ENCODE measurements at regions not wholly inside any gene's neighbourhood (a gene's known extent, or its start where the extent isn't known, plus 50 kb on each side); places are given as distances from the start of the nearest gene placed in this dataset.

- POLR2A ChIA-PET = no interaction called here
- CTCF ChIA-PET = interaction anchor here (1.4 to 1.5 kb wide), 2 partner anchors 71 to 149 kb away, joined by 3 read pairs; no protein-coding TSS in a partner anchor
- no peak for DNase-seq (ENCODE audit: extremely low spot score)
- TF ChIP-seq LEF1 (IDR thresholded peaks at IDR 0.05; ENCODE audit: borderline replicate concordance) = no peak
- TF ChIP-seq TARDBP (IDR thresholded peaks at IDR 0.05) = no peak
- no peak for TF ChIP-seq ARNT (IDR thresholded peaks at IDR 0.05)
- no peak for TF ChIP-seq FOXA1 (IDR thresholded peaks at IDR 0.05)
- TF ChIP-seq NFRKB (IDR thresholded peaks at IDR 0.05) = no peak
- no peak for TF ChIP-seq HDGF (IDR thresholded peaks at IDR 0.05; ENCODE audit: borderline replicate concordance)
- TF ChIP-seq ELF4 (IDR thresholded peaks at IDR 0.05) = no peak
- no peak for TF ChIP-seq SP1 (IDR thresholded peaks at IDR 0.05)
- no peak for TF ChIP-seq L3MBTL2 (conservative IDR thresholded peaks at IDR 0.05)
- TF ChIP-seq CTBP1 (IDR thresholded peaks at IDR 0.05; ENCODE audit: borderline replicate concordance) = no peak
- no peak for TF ChIP-seq ZNF384 (IDR thresholded peaks at IDR 0.05)
- TF ChIP-seq FOXK2 (IDR thresholded peaks at IDR 0.05) = no peak
- TF ChIP-seq BHLHE40 (IDR thresholded peaks at IDR 0.05; ENCODE audit: borderline replicate concordance) = no peak
- TF ChIP-seq, protein P1, sequence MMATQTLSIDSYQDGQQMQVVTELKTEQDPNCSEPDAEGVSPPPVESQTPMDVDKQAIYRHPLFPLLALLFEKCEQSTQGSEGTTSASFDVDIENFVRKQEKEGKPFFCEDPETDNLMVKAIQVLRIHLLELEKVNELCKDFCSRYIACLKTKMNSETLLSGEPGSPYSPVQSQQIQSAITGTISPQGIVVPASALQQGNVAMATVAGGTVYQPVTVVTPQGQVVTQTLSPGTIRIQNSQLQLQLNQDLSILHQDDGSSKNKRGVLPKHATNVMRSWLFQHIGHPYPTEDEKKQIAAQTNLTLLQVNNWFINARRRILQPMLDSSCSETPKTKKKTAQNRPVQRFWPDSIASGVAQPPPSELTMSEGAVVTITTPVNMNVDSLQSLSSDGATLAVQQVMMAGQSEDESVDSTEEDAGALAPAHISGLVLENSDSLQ (IDR thresholded peaks at IDR 0.05) = no peak
Measured at GRCh38 chr21:34200288-34200905, 127.0 kb downstream of the MRPS6 start.

DNA sequence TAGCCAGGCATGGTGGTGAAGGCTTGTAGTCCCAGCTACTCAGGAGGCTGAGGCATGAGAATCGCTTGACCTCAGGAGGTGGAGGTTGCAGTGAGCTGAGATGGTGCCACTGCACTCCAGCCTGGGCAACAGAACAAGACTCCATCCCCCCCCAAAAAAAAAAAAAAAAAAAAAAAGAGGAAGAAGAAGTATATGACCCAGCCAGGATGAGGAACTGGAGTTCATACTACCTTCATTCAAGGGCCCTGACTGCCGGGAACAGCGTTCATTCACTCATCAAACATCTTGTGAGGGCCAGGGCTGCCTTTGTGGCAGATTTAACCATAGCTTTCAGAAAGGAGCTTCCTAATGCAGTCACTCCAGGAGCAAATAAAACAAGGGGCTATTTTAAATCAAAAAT, 127.6 kb downstream of the MRPS6 start:
- no peak for DNase-seq (ENCODE audit: extremely low spot score)
- ChIA-PET CTCF (interaction anchor here (1.4 to 1.7 kb wide), 3 partner anchors 71 to 277 kb away, joined by 3 to 7 read pairs (median 3); no protein-coding TSS in a partner anchor), POLR2A (no interaction called here)
- TF ChIP-seq FOXM1 (IDR thresholded peaks at IDR 0.05; ENCODE audit: borderline replicate concordance) (no peak), L3MBTL2 (conservative IDR thresholded peaks at IDR 0.05) (no peak), LEF1 (IDR thresholded peaks at IDR 0.05; ENCODE audit: borderline replicate concordance) (no peak), TARDBP (IDR thresholded peaks at IDR 0.05) (no peak), ZNF384 (IDR thresholded peaks at IDR 0.05) (no peak), ARNT (IDR thresholded peaks at IDR 0.05) (no peak), NFRKB (IDR thresholded peaks at IDR 0.05) (no peak), FOXK2 (IDR thresholded peaks at IDR 0.05) (no peak), SP1 (IDR thresholded peaks at IDR 0.05) (no peak), FOXA1 (IDR thresholded peaks at IDR 0.05) (no peak), HDGF (IDR thresholded peaks at IDR 0.05; ENCODE audit: borderline replicate concordance) (no peak), ELF4 (IDR thresholded peaks at IDR 0.05) (no peak), CTBP1 (IDR thresholded peaks at IDR 0.05; ENCODE audit: borderline replicate concordance) (no peak), BHLHE40 (IDR thresholded peaks at IDR 0.05; ENCODE audit: borderline replicate concordance) (no peak), SUZ12 (IDR thresholded peaks at IDR 0.05) (no peak)
- TF ChIP-seq, protein P1 (IDR thresholded peaks at IDR 0.05) = no peak

- ChIA-PET POLR2A (interaction anchor here (0.7 to 1.0 kb wide), 4 partner anchors 15 to 153 kb away, joined by 3 read pairs; no protein-coding TSS in a partner anchor), CTCF (interaction anchor here (1.4 to 1.7 kb wide), 3 partner anchors 72 to 277 kb away, joined by 3 to 7 read pairs (median 3); no protein-coding TSS in a partner anchor)
- TF ChIP-seq, protein P1 (IDR thresholded peaks at IDR 0.05) = no peak
- TF ChIP-seq SP1 (IDR thresholded peaks at IDR 0.05) (no peak), TARDBP (IDR thresholded peaks at IDR 0.05) (no peak), ARNT (IDR thresholded peaks at IDR 0.05) (no peak), FOXA1 (IDR thresholded peaks at IDR 0.05) (no peak), CTBP1 (IDR thresholded peaks at IDR 0.05; ENCODE audit: borderline replicate concordance) (no peak), BHLHE40 (IDR thresholded peaks at IDR 0.05; ENCODE audit: borderline replicate concordance) (no peak), FOXK2 (IDR thresholded peaks at IDR 0.05) (no peak), LEF1 (IDR thresholded peaks at IDR 0.05; ENCODE audit: borderline replicate concordance) (no peak), FOXM1 (IDR thresholded peaks at IDR 0.05; ENCODE audit: borderline replicate concordance) (no peak), ZNF384 (IDR thresholded peaks at IDR 0.05) (no peak), NFRKB (IDR thresholded peaks at IDR 0.05) (no peak), HDGF (IDR thresholded peaks at IDR 0.05; ENCODE audit: borderline replicate concordance) (no peak), SUZ12 (IDR thresholded peaks at IDR 0.05) (no peak)
- DNase-seq (ENCODE audit: extremely low spot score) = no peak
Measured at GRCh38 chr21:34201481-34201858, 128.1 kb downstream of the MRPS6 start.

GRCh38 chr21:34202553-34203372, 129.4 kb downstream of the MRPS6 start:
- DNase-seq (ENCODE audit: extremely low spot score) = no peak
- TF ChIP-seq, protein P1 (IDR thresholded peaks at IDR 0.05) = no peak
- TF ChIP-seq ELF4 (IDR thresholded peaks at IDR 0.05) (no peak), LEF1 (IDR thresholded peaks at IDR 0.05; ENCODE audit: borderline replicate concordance) (no peak), ARNT (IDR thresholded peaks at IDR 0.05) (no peak), FOXA1 (IDR thresholded peaks at IDR 0.05) (no peak)
- ChIA-PET POLR2A (interaction anchor here (0.8 to 1.0 kb wide), 3 partner anchors 14 to 129 kb away, joined by 3 read pairs; no protein-coding TSS in a partner anchor), CTCF (interaction anchor here (0.9 to 1.7 kb wide), 2 partner anchors 74 to 279 kb away, joined by 3 to 7 read pairs; no protein-coding TSS in a partner anchor)
